GM04503 (cell line): ENCODE measurements at regions not wholly inside any gene's neighbourhood (a gene's known extent, or its start where the extent isn't known, plus 50 kb on each side); places are given as distances from the start of the nearest gene placed in this dataset.

Experiments used
- DNase-seq: peaks from one replicate; pipeline ENCODE4 v3.0.0-alpha.2; 2012; ENCODE audit warnings: low read depth

- DNase-seq = no peak
Measured at GRCh38 chr14:80446356-80446755, 235.1 kb upstream of the DIO2 start.

GRCh38 chr14:80445605-80446004, 234.3 kb upstream of the DIO2 start:
- DNase-seq = no peak

GRCh38 chr14:80434574-80435321, 223.4 kb upstream of the DIO2 start:
- DNase-seq = no peak

- no peak for DNase-seq
Measured at GRCh38 chr14:80433811-80434210, 222.5 kb upstream of the DIO2 start.

- no peak for DNase-seq
Measured at GRCh38 chr14:80428671-80429070, 217.4 kb upstream of the DIO2 start.

- peak; percentile 19 for DNase-seq
Measured at GRCh38 chr14:80428171-80428570, 216.9 kb upstream of the DIO2 start.

- no peak for DNase-seq
Measured at GRCh38 chr14:80427101-80427500, 215.8 kb upstream of the DIO2 start.

- DNase-seq = no peak
Measured at GRCh38 chr14:80426683-80427082, 215.4 kb upstream of the DIO2 start.

- peak; percentile 81 for DNase-seq
Measured at GRCh38 chr14:80425686-80426085, 214.4 kb upstream of the DIO2 start.

GRCh38 chr14:80419769-80420168, 208.5 kb upstream of the DIO2 start:
- DNase-seq = no peak

GRCh38 chr14:80419345-80419744, 208.0 kb upstream of the DIO2 start:
- no peak for DNase-seq

- no peak for DNase-seq
Measured at GRCh38 chr14:80415636-80416035, 204.3 kb upstream of the DIO2 start.

- DNase-seq = no peak
Measured at GRCh38 chr14:80414080-80414479, 202.8 kb upstream of the DIO2 start.

- no peak for DNase-seq
Measured at GRCh38 chr14:80404413-80404812, 193.1 kb upstream of the DIO2 start.

GRCh38 chr14:80403036-80403435, 191.7 kb upstream of the DIO2 start:
- no peak for DNase-seq

- peak; percentile 13 for DNase-seq
Measured at GRCh38 chr14:80395031-80395430, 183.7 kb upstream of the DIO2 start.

GRCh38 chr14:80393766-80394165, 182.5 kb upstream of the DIO2 start:
- no peak for DNase-seq

- peak; percentile 7 for DNase-seq
Measured at GRCh38 chr14:80390906-80391305, 179.6 kb upstream of the DIO2 start.

GRCh38 chr14:80388980-80389711, 177.8 kb upstream of the DIO2 start:
- peak; percentile 86 for DNase-seq

GRCh38 chr14:80387563-80387981, 176.3 kb upstream of the DIO2 start:
- no peak for DNase-seq

- no peak for DNase-seq
Measured at GRCh38 chr14:80385336-80385735, 174.0 kb upstream of the DIO2 start.

- no peak for DNase-seq
Measured at GRCh38 chr14:80383223-80383622, 171.9 kb upstream of the DIO2 start.

GRCh38 chr14:80381807-80382363, 170.6 kb upstream of the DIO2 start:
- DNase-seq = no peak
